Naive thymus-derived CD8-positive, alpha-beta T cell (primary cell): ENCODE measurements at regions not wholly inside any gene's neighbourhood (a gene's known extent, or its start where the extent isn't known, plus 50 kb on each side); places are given as distances from the start of the nearest gene placed in this dataset.

ENCODE experiments used
- ATAC-seq, 2 donors: fragments of 150-1000 bp; cut with Tn5 transposase in 1 of 2; sonication (Bioruptor Pico), chemical (Tn5 transposase) in 1 of 2; 1 replicate in 1 of 2; 2 replicates in 1 of 2; pipeline ENCODE4 v1.10.0; 2021; ENCODE audit warnings: mild to moderate bottlenecking in 2 of 2, moderate library complexity in 2 of 2
- POLR2A ChIA-PET: fragments of 350-600 bp; sonication (Branson Sonifier 250); formaldehyde crosslinking; loops from one replicate; lab custom pipeline; 2021; ENCODE audit warnings: antibody characterized with exemption; lab: Charles Lee
- DNase-seq, 10 donors: peaks; one replicate each; pipeline versions ENCODE4 v3.0.0 to v3.0.0-alpha.2; 2020 to 2022
- H3K27ac Mint-ChIP-seq, 10 donors: one replicate each; pipeline ENCODE4 v1.8.0; 2020 to 2022; ENCODE audit warnings: mild to moderate bottlenecking in 10 of 10, mixed read lengths in 10 of 10, moderate library complexity in 4 of 10, inconsistent platforms in 1 of 10
- H3K27me3 Mint-ChIP-seq, 5 donors: one replicate each; pipeline ENCODE4 v1.8.0; 2021 to 2022; ENCODE audit warnings: mixed read lengths in 5 of 5
- H3K36me3 Mint-ChIP-seq, 3 donors: one replicate each; pipeline ENCODE4 v1.8.0; 2020 to 2022; ENCODE audit warnings: mixed read lengths in 3 of 3, mild to moderate bottlenecking in 2 of 3, inconsistent platforms in 1 of 3
- H3K4me1 Mint-ChIP-seq, 4 donors: one replicate each; pipeline ENCODE4 v1.8.0; 2021 to 2022; ENCODE audit warnings: mixed read lengths in 4 of 4
- H3K4me3 Mint-ChIP-seq, 10 donors: one replicate each; pipeline ENCODE4 v1.8.0; 2020 to 2022; ENCODE audit warnings: mild to moderate bottlenecking in 10 of 10, mixed read lengths in 10 of 10, moderate library complexity in 6 of 10, inconsistent platforms in 1 of 10
- H3K9me3 Mint-ChIP-seq, 9 donors: one replicate each; pipeline ENCODE4 v1.8.0; 2020 to 2022; ENCODE audit warnings: mixed read lengths in 9 of 9, mild to moderate bottlenecking in 3 of 9, inconsistent platforms in 1 of 9, moderate library complexity in 1 of 9

- H3K27ac Mint-ChIP-seq, result no peak overlapping the region
- peaks cover 0 to 2% (median 0%) of the 10 kb centered on the region in 3 donors for H3K36me3 Mint-ChIP-seq
- POLR2A ChIA-PET, result no interaction called here
- H3K4me1 Mint-ChIP-seq, result no peaks in the 10 kb centered on the region
- DNase-seq (no peak), ATAC-seq (no peak)
- no peak overlapping the region for H3K4me3 Mint-ChIP-seq
- H3K27me3 Mint-ChIP-seq, result no peaks in the 10 kb centered on the region
- H3K9me3 Mint-ChIP-seq, result peaks cover 0 to 10% (median 0%) of the 10 kb centered on the region in 9 donors
Observed at GRCh38 chr3:99365979-99366378, 272.4 kb upstream of the COL8A1 start.

- no peaks in the 10 kb centered on the region for H3K27me3 Mint-ChIP-seq
- no peaks in the 10 kb centered on the region for H3K4me1 Mint-ChIP-seq
- DNase-seq, result no peak
- H3K27ac Mint-ChIP-seq, result no peak overlapping the region
- POLR2A ChIA-PET, result no interaction called here
- H3K9me3 Mint-ChIP-seq, result peaks cover 0 to 10% (median 0%) of the 10 kb centered on the region in 9 donors
- H3K4me3 Mint-ChIP-seq, result no peak overlapping the region
- H3K36me3 Mint-ChIP-seq, result peaks cover 0 to 2% (median 0%) of the 10 kb centered on the region in 3 donors
- ATAC-seq, result no peak
Observed at GRCh38 chr3:99365396-99365795, 273.0 kb upstream of the COL8A1 start.

- H3K27me3 Mint-ChIP-seq, result peaks cover 0 to 2% (median 0%) of the 10 kb centered on the region in 5 donors
- no peak for DNase-seq
- no peaks in the 10 kb centered on the region for H3K4me1 Mint-ChIP-seq
- POLR2A ChIA-PET, result no interaction called here
- no peak overlapping the region for H3K27ac Mint-ChIP-seq
- no peak for ATAC-seq
- H3K36me3 Mint-ChIP-seq, result peaks cover 0 to 2% (median 0%) of the 10 kb centered on the region in 3 donors
- H3K9me3 Mint-ChIP-seq, result peaks cover 0 to 12% (median 5%) of the 10 kb centered on the region in 9 donors
- no peak overlapping the region for H3K4me3 Mint-ChIP-seq
Observed at GRCh38 chr3:99357131-99357530, 281.3 kb upstream of the COL8A1 start.

- Mint-ChIP-seq H3K27me3 (peaks cover 0 to 2% (median 0%) of the 10 kb centered on the region in 5 donors), H3K27ac (no peak overlapping the region), H3K9me3 (peaks cover 0 to 12% (median 5%) of the 10 kb centered on the region in 9 donors), H3K4me1 (no peaks in the 10 kb centered on the region), H3K36me3 (no peaks in the 10 kb centered on the region), H3K4me3 (no peak overlapping the region)
- POLR2A ChIA-PET, result no interaction called here
- DNase-seq (no peak), ATAC-seq (no peak)
Observed at GRCh38 chr3:99356696-99357095, 281.7 kb upstream of the COL8A1 start.

DNA sequence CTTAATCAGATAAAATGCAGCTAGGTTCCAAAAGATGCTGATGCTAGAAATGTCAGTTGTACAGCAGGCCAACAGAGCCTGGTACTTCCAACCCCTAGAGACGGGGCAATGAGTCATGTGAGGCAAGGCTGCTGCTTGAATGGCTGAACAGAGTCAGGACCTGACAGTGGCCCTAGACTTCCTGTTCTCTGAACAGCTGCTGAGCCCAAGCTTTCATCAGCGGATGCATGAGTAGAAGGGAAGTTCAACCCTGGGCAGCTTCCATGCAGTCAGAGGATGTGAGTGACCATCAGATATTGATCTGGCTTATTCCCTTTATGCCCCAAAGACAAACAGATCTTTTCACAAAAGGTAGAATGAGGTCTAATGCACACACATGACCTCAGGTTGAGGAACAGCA, 282.9 kb upstream of the COL8A1 start:
- Mint-ChIP-seq H3K27ac (no peak overlapping the region), H3K36me3 (no peaks in the 10 kb centered on the region), H3K4me3 (no peak overlapping the region), H3K9me3 (peaks cover 0 to 12% (median 5%) of the 10 kb centered on the region in 9 donors), H3K4me1 (no peaks in the 10 kb centered on the region), H3K27me3 (peaks cover 0 to 2% (median 0%) of the 10 kb centered on the region in 5 donors)
- POLR2A ChIA-PET, result no interaction called here
- no peak for ATAC-seq
- DNase-seq, result no peak

DNA sequence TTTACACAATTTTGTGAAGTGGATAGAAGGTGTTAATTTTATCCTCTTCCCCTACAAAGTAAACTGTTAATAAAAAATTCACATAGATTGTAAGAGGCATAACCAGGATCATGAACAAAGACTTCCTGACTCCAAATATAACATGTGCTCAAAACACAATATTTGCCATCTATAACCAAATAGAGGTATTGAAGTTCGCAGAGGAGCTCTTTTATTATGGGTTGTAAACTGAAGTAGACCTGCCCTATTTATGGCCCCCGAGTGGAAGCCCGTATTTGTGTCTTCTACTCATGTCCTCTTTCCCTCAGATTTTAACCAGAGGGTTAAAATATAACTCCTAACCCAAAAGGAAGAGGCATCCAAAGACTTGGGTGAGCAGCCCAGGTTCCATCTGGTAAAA, 285.6 kb upstream of the COL8A1 start:
- no peaks in the 10 kb centered on the region for H3K4me1 Mint-ChIP-seq
- ATAC-seq (no peak), DNase-seq (no peak)
- H3K4me3 Mint-ChIP-seq, result no peak overlapping the region
- H3K9me3 Mint-ChIP-seq, result peaks cover 0 to 12% (median 4%) of the 10 kb centered on the region in 9 donors
- no peak overlapping the region for H3K27ac Mint-ChIP-seq
- no peaks in the 10 kb centered on the region for H3K36me3 Mint-ChIP-seq
- H3K27me3 Mint-ChIP-seq, result peaks cover 0 to 2% (median 0%) of the 10 kb centered on the region in 5 donors
- POLR2A ChIA-PET, result no interaction called here

DNA sequence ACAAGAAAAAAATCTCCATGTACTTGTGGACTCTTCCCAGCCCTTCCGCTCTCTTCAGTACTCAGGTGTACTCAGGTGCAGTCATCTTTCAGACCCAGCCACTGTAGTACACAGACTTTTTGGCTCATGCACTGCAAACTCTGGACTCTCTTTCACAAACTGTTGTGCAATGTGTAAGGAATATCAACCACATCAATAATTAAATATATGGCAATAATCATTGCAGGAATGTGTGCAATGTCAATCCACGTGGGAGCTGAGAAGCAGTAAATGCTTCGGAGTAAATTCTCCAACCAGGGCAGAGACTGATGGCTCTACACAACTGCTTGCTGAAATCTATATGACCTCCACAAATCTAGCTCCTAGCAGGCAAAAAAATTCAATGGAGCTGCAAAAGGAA, 287.3 kb upstream of the COL8A1 start:
- Mint-ChIP-seq H3K4me3 (no peak overlapping the region), H3K27ac (no peak overlapping the region), H3K4me1 (no peaks in the 10 kb centered on the region), H3K27me3 (no peaks in the 10 kb centered on the region), H3K36me3 (no peaks in the 10 kb centered on the region), H3K9me3 (peaks cover 0 to 10% (median 0%) of the 10 kb centered on the region in 9 donors)
- ATAC-seq, result no peak
- DNase-seq, result no peak
- POLR2A ChIA-PET, result no interaction called here

- DNase-seq (no peak), ATAC-seq (no peak)
- Mint-ChIP-seq H3K27me3 (no peaks in the 10 kb centered on the region), H3K4me3 (no peak overlapping the region), H3K9me3 (peaks cover 0 to 4% (median 0%) of the 10 kb centered on the region in 9 donors), H3K36me3 (no peaks in the 10 kb centered on the region), H3K4me1 (no peaks in the 10 kb centered on the region), H3K27ac (no peak overlapping the region)
- POLR2A ChIA-PET, result no interaction called here
Observed at GRCh38 chr3:99348451-99348850, 289.9 kb upstream of the COL8A1 start.

GRCh38 chr3:99344216-99344615, 294.2 kb upstream of the COL8A1 start:
- Mint-ChIP-seq H3K9me3 (peaks cover 0 to 18% (median 6%) of the 10 kb centered on the region in 9 donors), H3K4me3 (no peak overlapping the region)

GRCh38 chr3:99342383-99342782, 296.0 kb upstream of the COL8A1 start:
- H3K9me3 Mint-ChIP-seq, result peaks cover 0 to 18% (median 6%) of the 10 kb centered on the region in 9 donors
- no peaks in the 10 kb centered on the region for H3K4me1 Mint-ChIP-seq
- no peak overlapping the region for H3K4me3 Mint-ChIP-seq
- no peak overlapping the region for H3K27ac Mint-ChIP-seq
- POLR2A ChIA-PET, result no interaction called here
- no peak for DNase-seq
- H3K36me3 Mint-ChIP-seq, result no peaks in the 10 kb centered on the region
- no peaks in the 10 kb centered on the region for H3K27me3 Mint-ChIP-seq
- no peak for ATAC-seq

More at GRCh38 chr3:99344216-99344615, 294.2 kb upstream of the COL8A1 start:
- Mint-ChIP-seq H3K4me1 (no peaks in the 10 kb centered on the region), H3K27me3 (no peaks in the 10 kb centered on the region), H3K36me3 (no peaks in the 10 kb centered on the region), H3K27ac (no peak overlapping the region)
- ATAC-seq (no peak), DNase-seq (no peak)
- POLR2A ChIA-PET, result no interaction called here

DNA sequence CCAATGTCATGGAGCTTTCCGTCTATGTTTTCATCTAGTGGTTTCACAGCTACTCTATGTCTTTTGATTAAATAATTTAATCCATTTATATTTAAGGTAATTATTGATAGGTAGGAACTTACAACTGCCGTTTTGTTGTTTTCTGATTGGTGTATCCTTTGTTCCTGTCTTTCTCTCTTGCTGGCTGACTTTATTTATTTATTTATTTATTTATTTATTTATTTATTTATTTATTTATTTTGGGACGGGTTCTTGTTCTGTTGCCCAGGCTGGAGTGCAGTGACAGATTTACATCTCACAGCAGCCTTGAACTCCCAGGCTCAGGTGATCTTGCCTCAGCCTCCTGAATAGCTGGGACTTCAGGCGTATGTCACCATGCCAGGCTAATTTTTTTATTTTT, 299.2 kb upstream of the COL8A1 start:
- H3K4me3 Mint-ChIP-seq, result no peak overlapping the region
- no peaks in the 10 kb centered on the region for H3K36me3 Mint-ChIP-seq
- ATAC-seq, result no peak
- H3K9me3 Mint-ChIP-seq, result peaks cover 0 to 26% (median 7%) of the 10 kb centered on the region in 9 donors
- no peak for DNase-seq
- POLR2A ChIA-PET, result no interaction called here
- no peak overlapping the region for H3K27ac Mint-ChIP-seq
- no peaks in the 10 kb centered on the region for H3K4me1 Mint-ChIP-seq
- peaks cover 0 to 1% (median 0%) of the 10 kb centered on the region in 5 donors for H3K27me3 Mint-ChIP-seq

- no peak overlapping the region for H3K27ac Mint-ChIP-seq
- POLR2A ChIA-PET, result no interaction called here
- H3K9me3 Mint-ChIP-seq, result peaks cover 0 to 9% (median 0%) of the 10 kb centered on the region in 9 donors
- H3K27me3 Mint-ChIP-seq, result peaks cover 0 to 1% (median 0%) of the 10 kb centered on the region in 5 donors
- no peak overlapping the region for H3K4me3 Mint-ChIP-seq
- ATAC-seq (no peak), DNase-seq (no peak)
- no peaks in the 10 kb centered on the region for H3K4me1 Mint-ChIP-seq
- H3K36me3 Mint-ChIP-seq, result no peaks in the 10 kb centered on the region
Observed at GRCh38 chr3:99332718-99333117, 305.7 kb upstream of the COL8A1 start.

DNA sequence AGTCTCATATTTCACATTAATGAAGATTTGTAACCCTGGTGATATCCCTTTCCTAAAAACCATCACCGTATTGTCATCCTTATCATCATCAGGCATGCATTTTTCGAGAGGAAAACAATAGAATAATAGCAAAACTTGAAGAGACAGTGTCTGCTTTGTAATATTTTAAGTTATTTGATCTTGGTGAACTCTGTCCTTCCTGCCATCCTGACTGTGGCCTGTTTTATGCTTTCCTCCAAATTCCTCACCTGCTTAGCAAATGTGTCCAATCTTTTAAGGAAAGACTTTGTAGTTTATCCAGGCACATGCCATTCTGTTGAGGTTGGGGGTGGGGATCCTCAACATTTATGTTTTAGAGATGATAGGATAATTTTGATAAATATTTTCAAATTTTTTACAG, 306.1 kb upstream of the COL8A1 start:
- no peak overlapping the region for H3K27ac Mint-ChIP-seq
- H3K36me3 Mint-ChIP-seq, result no peaks in the 10 kb centered on the region
- H3K27me3 Mint-ChIP-seq, result peaks cover 0 to 1% (median 0%) of the 10 kb centered on the region in 5 donors
- H3K4me1 Mint-ChIP-seq, result no peaks in the 10 kb centered on the region
- POLR2A ChIA-PET, result no interaction called here
- no peak for DNase-seq
- peaks cover 0 to 9% (median 0%) of the 10 kb centered on the region in 9 donors for H3K9me3 Mint-ChIP-seq
- H3K4me3 Mint-ChIP-seq, result no peak overlapping the region
- ATAC-seq, result no peak

DNA sequence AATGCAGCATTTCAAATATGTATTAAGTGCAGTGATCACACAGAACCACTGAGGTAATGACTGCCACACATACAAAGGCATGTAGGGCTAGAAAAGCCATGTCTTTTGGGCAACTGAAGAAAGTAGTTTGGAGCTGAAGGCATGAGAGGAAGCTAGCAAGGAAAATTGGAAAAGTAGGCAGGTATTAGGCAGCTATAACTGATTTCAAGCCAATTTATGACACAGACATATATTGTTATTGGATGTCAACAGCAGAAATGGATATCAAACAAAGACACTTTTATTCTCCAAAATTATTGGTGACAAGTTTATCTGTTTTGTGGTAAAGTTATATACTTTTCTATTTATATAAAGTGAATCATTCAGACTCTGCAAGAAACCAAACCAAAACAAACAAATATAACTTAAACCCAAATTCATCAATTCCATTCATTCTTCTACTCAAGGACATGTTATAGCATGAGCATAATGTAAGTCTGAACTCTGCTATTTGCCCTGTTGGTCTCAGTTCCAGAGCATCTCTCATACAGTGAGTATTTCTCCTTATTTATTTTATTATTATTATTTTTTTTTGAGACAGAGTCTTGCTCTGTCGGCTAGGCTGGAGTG, 307.4 kb upstream of the COL8A1 start:
- no peak overlapping the region for H3K27ac Mint-ChIP-seq
- no peaks in the 10 kb centered on the region for H3K36me3 Mint-ChIP-seq
- ATAC-seq (no peak), DNase-seq (no peak)
- no peaks in the 10 kb centered on the region for H3K4me1 Mint-ChIP-seq
- peaks cover 0 to 1% (median 0%) of the 10 kb centered on the region in 5 donors for H3K27me3 Mint-ChIP-seq
- POLR2A ChIA-PET, result no interaction called here
- no peak overlapping the region for H3K4me3 Mint-ChIP-seq
- H3K9me3 Mint-ChIP-seq, result peaks cover 0 to 9% (median 2%) of the 10 kb centered on the region in 9 donors
